Tibial artery (tissue), 4 donors: ENCODE measurements at regions not wholly inside any gene's neighbourhood (a gene's known extent, or its start where the extent isn't known, plus 50 kb on each side); places are given as distances from the start of the nearest gene placed in this dataset.

ENCODE experiments used
- DNase-seq, 2 donors: peaks; one replicate each; pipeline ENCODE4 v3.0.0-alpha.2; 2019
- H3K27ac ChIP-seq, 2 donors: fragments of 200-600 bp; sonication (generic) in 1 of 2; 1 replicate in 1 of 2; 2 replicates in 1 of 2; pipeline ENCODE4 v1.5.1; 2018 to 2019; ENCODE audit warnings: mild to moderate bottlenecking in 1 of 2
- H3K27me3 ChIP-seq, 2 donors: fragments of 200-600 bp; sonication (generic) in 1 of 2; one replicate each; pipeline versions ENCODE4 v1.5.1 to v1.6.0; 2016 to 2019
- H3K36me3 ChIP-seq, 3 donors: fragments of 200-600 bp; sonication (generic) in 2 of 3; one replicate each; pipeline ENCODE4 v1.5.1; 2016 to 2019; ENCODE audit warnings: mild to moderate bottlenecking in 2 of 3
- H3K4me1 ChIP-seq, 4 donors: fragments of 200-600 bp; sonication (generic) in 2 of 4; 1 replicate in 3 of 4; 2 replicates in 1 of 4; pipeline ENCODE4 v1.5.1; 2016 to 2019
- H3K4me3 ChIP-seq, 2 donors: fragments of 200-600 bp; sonication (generic) in 1 of 2; 1 replicate in 1 of 2; 2 replicates in 1 of 2; pipeline ENCODE4 v1.5.1; 2018 to 2019; ENCODE audit warnings: mild to moderate bottlenecking in 2 of 2
- H3K9me3 ChIP-seq, 3 donors: fragments of 200-600 bp; sonication (generic) in 1 of 3; one replicate each; pipeline ENCODE4 v1.5.1; 2016 to 2019
- intact Hi-C: fragments of 100-400 bp; cut with DNase I; formaldehyde crosslinking; loops from one replicate; pipeline ENCODE4 v1.15.0; 2023; ENCODE audit warnings: low total_unique reads
- TF ChIP-seq, protein P1 (sequence below), 2 experiments: fragments of 200-600 bp in 1 of 2; fragments of 450-650 bp in 1 of 2; IDR thresholded peaks; one replicate each; pipeline ENCODE4 v1.5.1; 2017 to 2019; ENCODE audit warnings: antibody characterized with exemption in 2 of 2, mild to moderate bottlenecking in 1 of 2, moderate library complexity in 1 of 2

DNA sequence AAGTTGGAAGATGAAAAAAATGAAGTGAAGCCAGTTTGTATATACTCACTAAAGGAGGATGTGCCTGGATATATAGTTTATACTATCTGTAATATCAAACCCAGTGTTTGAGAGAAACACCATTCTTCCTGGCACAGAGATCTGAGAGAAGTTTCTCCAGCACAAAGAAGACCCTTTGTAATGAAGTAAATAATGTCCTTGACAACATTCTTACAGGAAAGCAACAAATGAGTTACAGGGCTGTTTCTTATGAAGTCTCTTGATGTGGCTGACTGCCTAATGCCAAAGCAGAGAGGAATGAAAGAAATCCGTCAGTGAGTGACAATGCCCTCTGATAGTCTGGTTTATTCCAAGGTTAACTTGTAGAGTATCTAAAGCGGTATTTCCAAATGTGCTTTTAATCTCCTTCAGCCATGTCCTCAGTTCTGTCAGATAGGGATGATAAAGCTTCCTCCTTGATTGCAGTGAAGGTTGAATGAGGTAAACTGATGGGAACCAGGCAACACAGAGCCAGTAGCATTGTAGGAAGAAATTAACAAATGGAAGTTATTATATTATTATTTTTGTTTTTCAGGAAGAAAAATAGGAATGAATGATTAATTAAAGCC lies 123.1 kb upstream of the ZNF608 start:
- no peak for DNase-seq

DNA sequence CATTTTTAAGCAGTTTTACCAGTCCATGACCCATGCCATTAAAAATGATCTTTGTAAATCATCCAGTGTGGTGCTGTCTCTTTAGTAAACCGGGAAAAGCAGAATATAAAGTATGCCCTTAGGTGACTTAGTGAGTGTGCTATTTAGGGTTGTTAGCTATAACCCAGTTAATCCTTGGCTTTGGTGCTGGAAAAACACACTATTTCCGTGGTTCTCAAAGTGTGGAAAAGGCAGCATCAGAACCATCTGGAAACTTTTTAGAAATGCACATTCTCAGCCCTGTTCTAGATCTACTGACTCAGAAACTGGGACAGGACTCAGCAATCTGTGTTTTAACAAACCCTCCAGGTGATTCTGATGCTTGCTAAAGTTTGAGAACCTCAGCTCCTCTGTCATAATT lies 123.6 kb upstream of the ZNF608 start:
- Histone ChIP-seq H3K27ac (no peak overlapping the region), H3K27me3 (no peaks in the 10 kb centered on the region), H3K4me3 (no peak overlapping the region), H3K9me3 (no peaks in the 10 kb centered on the region), H3K36me3 (no peaks in the 10 kb centered on the region), H3K4me1 (peaks cover 0 to 53% (median 19%) of the 10 kb centered on the region in 4 donors)
- no peak for DNase-seq
- intact Hi-C loops, result no loop called here
- TF ChIP-seq, protein P1, sequence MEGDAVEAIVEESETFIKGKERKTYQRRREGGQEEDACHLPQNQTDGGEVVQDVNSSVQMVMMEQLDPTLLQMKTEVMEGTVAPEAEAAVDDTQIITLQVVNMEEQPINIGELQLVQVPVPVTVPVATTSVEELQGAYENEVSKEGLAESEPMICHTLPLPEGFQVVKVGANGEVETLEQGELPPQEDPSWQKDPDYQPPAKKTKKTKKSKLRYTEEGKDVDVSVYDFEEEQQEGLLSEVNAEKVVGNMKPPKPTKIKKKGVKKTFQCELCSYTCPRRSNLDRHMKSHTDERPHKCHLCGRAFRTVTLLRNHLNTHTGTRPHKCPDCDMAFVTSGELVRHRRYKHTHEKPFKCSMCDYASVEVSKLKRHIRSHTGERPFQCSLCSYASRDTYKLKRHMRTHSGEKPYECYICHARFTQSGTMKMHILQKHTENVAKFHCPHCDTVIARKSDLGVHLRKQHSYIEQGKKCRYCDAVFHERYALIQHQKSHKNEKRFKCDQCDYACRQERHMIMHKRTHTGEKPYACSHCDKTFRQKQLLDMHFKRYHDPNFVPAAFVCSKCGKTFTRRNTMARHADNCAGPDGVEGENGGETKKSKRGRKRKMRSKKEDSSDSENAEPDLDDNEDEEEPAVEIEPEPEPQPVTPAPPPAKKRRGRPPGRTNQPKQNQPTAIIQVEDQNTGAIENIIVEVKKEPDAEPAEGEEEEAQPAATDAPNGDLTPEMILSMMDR (IDR thresholded peaks at IDR 0.05), result no peak

More for the DNA sequence above, 123.1 kb upstream of the ZNF608 start:
- Histone ChIP-seq H3K4me1 (peaks cover 0 to 53% (median 19%) of the 10 kb centered on the region in 4 donors), H3K36me3 (no peaks in the 10 kb centered on the region), H3K9me3 (no peaks in the 10 kb centered on the region), H3K4me3 (no peak overlapping the region), H3K27ac (peak overlapping the region; percentile 6 to 33), H3K27me3 (no peaks in the 10 kb centered on the region)
- TF ChIP-seq, protein P1 (IDR thresholded peaks at IDR 0.05), result no peak
- intact Hi-C loops, result no loop called here

DNA sequence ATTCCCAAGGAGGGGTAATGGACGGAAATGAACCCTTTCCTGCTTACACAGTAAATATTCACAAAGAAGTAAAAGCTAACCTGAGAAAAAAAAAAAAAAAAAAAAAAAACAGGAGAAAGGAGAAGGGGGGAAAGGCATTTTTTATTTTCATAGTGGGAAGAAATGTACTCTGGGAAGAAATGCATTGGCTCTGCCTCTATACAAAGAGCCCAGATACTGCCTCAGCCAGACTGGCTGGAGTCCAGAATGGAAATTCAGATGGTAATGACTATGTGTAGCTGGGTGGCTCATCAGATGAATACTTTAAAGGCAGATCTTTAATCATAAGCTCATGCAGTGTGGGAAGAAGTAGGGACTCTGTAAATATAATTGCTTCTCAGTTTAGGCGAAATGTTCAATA lies 124.9 kb upstream of the ZNF608 start:
- Histone ChIP-seq H3K9me3 (no peaks in the 10 kb centered on the region), H3K27ac (no peak overlapping the region), H3K4me1 (peaks cover 0 to 48% (median 17%) of the 10 kb centered on the region in 4 donors), H3K4me3 (no peak overlapping the region), H3K36me3 (no peaks in the 10 kb centered on the region), H3K27me3 (no peaks in the 10 kb centered on the region)
- TF ChIP-seq, protein P1 (IDR thresholded peaks at IDR 0.05), result no peak
- no peak for DNase-seq
- intact Hi-C loops, result no loop called here

DNA sequence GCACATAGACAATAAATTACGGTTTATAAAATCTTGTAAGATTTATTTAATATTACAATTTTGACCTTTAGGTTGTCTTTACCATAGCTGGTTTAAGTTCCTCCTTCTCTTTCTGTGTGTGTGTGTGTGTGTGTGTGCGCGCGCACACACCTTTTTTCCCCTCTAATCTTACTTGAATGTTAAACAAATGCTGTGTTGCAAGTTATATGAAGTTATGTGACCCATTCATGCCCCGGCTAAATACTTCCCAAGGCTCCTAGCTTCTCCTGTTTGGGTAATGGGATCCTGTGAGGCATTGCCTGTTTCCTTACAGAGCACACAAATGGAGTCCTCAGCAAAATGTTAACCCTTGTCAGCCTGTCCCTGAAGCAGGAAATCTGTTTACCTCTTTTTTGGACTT lies 125.6 kb upstream of the ZNF608 start:
- no peak for DNase-seq
- Histone ChIP-seq H3K36me3 (no peaks in the 10 kb centered on the region), H3K4me3 (no peak overlapping the region), H3K9me3 (no peaks in the 10 kb centered on the region), H3K27me3 (no peaks in the 10 kb centered on the region), H3K27ac (no peak overlapping the region), H3K4me1 (peaks cover 0 to 46% (median 17%) of the 10 kb centered on the region in 4 donors)
- intact Hi-C loops, result no loop called here
- TF ChIP-seq, protein P1 (IDR thresholded peaks at IDR 0.05), result no peak

DNA sequence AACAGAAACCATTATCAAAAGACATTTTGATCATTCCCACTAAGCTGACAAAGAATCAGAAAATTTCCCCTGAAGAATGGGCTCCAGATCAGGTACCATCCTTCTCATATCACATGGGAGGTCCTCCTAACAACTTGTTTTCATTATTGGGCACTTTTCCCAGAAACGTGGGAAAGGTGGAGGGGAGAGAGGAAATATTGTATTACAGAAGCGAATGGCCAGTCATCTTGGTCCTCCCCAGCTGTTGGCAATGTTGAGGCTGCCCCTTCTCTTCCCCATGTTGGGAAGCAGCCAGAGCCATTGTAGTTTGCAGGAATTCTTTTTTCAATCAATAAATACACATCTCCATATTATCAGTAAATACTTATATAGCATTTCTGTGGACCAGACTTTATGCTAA lies 126.2 kb upstream of the ZNF608 start:
- H3K36me3 ChIP-seq, result no peaks in the 10 kb centered on the region
- no peak for DNase-seq
- no peak overlapping the region for H3K4me3 ChIP-seq
- H3K27ac ChIP-seq, result no peak overlapping the region
- H3K27me3 ChIP-seq, result no peaks in the 10 kb centered on the region
- no peaks in the 10 kb centered on the region for H3K9me3 ChIP-seq
- intact Hi-C loops, result no loop called here
- H3K4me1 ChIP-seq, result peaks cover 0 to 42% (median 17%) of the 10 kb centered on the region in 4 donors
- TF ChIP-seq, protein P1 (IDR thresholded peaks at IDR 0.05), result no peak

DNA sequence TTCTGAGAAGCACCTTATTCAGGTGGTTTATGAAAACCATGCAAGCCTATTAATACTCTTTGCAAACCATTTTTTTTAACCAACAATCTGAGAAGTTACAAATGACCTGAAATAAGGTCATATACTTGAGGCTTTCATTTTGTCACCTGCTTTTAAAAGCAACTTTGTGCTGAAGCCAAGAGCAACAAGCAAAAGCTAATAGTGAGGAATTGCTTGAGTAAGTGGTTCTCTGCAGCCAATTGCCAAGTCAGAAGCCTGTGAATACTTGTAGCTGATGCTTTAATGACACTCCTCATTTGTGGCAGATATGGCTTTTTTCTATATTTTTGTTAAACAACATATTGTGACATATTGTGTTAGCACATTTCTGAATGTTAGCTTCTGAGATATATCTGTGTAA lies 126.7 kb upstream of the ZNF608 start:
- TF ChIP-seq, protein P1 (IDR thresholded peaks at IDR 0.05), result no peak
- no peak for DNase-seq
- Histone ChIP-seq H3K4me3 (no peak overlapping the region), H3K4me1 (peaks cover 0 to 36% (median 16%) of the 10 kb centered on the region in 4 donors), H3K27me3 (no peaks in the 10 kb centered on the region), H3K36me3 (no peaks in the 10 kb centered on the region), H3K9me3 (no peaks in the 10 kb centered on the region), H3K27ac (no peak overlapping the region)
- intact Hi-C loops, result no loop called here
